Stimulated activated naive CD8-positive, alpha-beta T cell treated with anti-CD3 and anti-CD28 coated beads, Interleukin-15, Interleukin-2, amounts not matched to agents 100 U/mL and 50 U/mL, for 24 hours (primary cell): ENCODE measurements at regions not wholly inside any gene's neighbourhood (a gene's known extent, or its start where the extent isn't known, plus 50 kb on each side); places are given as distances from the start of the nearest gene placed in this dataset.

Source experiments
- ATAC-seq: fragments of 150-1000 bp; cut with Tn5 transposase; one replicate; pipeline ENCODE4 v1.10.0; 2021
- DNase-seq: peaks from one replicate; pipeline ENCODE4 v3.0.0; 2021

DNA sequence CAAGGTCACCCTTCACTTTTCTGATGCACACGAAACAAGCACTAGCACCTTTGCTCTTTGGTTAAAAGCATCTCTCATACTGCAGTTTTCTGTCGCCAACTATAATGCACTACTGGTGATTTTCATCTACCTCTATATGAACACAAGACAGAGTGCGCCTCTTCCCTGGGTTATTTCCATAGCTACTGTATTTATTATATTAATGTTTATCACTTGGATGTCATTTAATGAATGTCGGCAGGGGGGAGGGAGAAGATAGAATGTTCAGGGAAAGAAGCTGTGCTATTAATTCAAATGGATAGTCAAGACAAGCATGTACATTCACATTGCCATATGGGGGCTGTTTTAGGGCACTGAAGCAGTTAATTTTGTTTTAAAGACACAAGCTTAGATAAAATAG lies 174.1 kb upstream of the SAMSN1 start:
- no peak for DNase-seq
- no peak for ATAC-seq

DNA sequence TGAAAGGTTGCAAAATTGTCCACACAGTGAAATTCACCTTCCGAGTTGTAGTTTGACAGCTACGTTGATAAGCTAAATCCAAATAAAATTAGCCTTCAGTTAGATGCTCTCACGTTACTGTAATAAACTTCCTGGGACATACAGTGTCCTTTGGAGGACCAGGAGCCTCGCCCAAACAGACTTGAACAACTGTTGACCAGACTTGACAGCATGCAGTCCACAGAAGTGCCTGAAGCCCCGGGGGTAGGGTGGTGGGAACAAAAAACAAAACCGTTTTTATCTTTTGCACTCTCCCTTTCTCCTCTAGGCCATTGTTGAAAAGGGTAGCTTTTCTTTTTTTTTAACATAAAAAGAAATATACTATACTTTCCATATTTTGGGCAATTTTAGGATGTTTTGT lies 172.8 kb upstream of the SAMSN1 start:
- no peak for DNase-seq
- no peak for ATAC-seq

DNA sequence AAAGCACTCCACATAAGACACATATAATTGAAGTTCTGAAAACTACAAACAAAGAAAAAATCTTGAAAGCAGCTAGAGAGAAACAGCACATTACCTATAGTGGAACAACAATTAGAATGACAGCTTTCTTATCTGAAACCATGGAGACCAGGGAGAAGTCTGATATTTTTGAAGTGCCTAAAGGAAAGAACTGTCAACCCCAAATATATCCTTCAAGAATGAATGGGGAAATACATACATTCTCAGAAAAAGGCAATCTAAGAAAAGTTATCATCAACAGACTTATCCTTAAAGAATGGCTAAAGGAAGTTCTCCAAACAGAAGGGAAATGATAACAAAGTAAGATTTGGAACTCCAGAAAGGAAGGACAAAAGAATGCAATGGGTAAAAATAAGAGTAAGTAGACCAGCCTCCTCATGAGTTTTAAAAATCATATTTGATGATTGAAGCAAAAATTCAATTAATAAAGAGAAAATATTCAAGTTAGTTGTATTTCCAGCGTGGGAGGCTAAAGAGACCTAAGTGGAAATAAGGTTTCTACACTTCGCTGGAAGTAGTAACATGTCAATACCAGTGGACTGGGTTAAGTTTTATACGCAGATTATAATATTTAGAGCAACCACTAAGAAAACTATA lies 170.8 kb upstream of the SAMSN1 start:
- DNase-seq (no peak), ATAC-seq (no peak)

DNA sequence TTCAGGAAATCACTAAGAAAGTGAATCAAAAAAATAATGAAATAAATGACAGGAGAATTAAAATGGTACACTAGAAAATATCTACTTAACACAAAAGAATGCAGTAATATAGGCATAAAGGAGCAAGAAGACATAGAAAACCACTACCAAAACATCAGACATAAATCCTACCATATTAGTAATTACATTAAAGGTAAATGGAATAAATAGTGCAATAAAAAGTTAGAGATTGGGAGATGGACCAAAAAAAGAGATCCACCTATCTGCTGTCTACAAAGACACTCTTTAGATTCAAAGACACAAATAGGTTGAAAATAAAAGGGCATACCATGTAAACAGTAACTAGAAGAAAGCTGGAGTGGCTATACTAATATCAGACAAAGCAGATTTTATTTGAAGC lies 167.0 kb upstream of the SAMSN1 start:
- ATAC-seq (no peak), DNase-seq (no peak)

DNA sequence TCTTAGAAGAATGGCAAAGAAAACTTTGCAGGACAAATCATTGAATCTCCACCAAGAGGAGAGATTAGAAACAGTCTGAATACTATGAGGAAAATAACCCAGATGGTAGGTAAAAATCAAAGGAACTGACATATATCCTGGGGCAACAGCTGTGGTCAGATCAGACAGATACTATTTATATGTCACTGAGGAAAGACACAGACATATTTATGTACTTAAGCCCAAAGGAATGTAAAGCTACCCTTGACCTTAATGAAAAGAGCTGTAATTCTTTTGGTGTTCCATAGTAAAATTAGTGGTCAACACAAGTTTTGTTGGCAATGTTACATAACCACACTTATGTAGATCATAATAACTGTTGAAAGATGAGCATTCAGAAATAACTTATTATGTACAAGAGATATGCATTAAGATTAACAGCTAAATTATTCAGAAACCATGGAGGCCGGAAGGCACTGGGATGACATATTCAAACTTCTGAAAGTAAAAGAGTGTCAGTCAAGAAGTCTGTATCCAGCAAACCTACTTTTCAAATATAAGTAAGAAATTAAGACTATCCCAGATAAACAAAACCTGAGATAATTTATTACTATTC lies 166.1 kb upstream of the SAMSN1 start:
- ATAC-seq (no peak), DNase-seq (no peak)

DNA sequence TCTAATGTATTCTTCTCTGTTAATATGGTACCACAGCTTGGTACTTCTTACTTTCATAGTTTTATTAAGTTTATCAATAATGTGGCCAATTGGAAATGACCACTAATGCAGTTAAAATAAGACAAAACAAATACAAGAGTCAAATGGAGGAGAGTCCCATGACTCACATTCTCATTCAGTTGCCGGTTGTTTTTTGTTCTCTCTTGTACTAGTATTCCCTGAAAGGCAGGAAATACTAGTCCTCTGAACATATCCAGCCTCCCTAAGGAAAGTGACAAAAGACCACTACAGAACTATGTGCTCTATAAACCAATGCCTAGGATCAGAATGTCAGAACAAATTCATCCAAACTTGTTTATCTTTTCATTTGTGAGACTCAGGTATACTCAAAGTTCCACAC lies 165.2 kb upstream of the SAMSN1 start:
- ATAC-seq (no peak), DNase-seq (no peak)

DNA sequence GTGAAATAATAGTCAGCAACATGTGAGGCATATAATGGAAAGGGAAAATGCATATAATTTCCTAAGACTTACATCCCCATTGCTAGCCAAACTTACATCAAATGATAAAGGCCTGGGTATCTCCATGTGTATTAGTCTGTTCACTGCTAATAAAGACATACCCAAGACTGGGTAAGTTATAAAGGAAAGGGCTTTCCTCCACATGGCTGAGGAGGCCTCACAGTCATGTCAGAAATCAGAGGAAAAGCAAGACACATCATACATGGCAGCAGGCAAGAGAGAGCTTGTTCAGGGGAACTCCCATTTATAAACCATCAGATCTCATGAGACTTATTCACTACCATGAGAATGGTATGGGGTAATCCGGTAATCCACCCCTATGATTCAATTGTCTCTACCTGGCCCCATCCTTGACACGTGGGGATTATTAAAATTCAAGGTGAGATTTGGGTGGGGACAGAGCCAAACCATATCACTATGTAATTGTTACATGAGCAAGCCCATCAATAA lies 161.5 kb upstream of the SAMSN1 start:
- DNase-seq (no peak), ATAC-seq (no peak)

DNA sequence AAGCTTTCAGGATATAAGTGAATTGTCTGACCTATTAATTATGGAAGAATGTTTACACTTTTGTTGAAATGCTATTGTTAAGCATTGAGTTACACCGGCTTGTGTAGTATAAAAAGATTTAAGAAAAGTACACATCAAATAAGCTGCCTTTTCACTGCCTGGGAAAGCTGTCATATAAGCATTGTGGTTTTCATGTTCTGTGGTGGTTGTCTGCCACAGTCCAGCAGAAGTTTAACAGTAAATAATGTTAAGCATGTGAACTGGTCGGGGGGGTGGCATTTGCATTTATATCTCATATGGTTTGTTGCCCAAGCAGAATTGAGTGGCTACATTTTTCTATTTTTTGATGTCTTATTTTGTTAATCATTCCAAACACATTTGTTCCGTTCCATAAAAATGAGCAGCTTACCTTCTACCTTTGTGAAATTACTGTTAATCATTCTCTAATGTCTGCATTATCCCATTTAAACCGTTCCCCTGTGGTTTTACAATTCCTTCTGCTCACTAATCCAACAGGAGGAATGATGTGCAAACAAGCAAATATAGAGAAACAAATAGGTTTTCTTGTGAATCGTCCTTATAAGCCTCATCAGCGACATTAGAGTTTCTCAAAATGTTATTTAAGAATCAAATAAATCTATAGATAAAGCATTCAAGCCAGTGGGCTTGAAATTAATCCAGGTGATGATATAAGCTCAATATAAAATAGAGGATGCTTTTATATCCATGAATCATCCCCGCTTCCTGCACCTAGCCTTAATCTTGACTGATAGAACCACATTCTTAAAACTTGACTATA lies 160.8 kb upstream of the SAMSN1 start:
- no peak for DNase-seq
- ATAC-seq: no peak

DNA sequence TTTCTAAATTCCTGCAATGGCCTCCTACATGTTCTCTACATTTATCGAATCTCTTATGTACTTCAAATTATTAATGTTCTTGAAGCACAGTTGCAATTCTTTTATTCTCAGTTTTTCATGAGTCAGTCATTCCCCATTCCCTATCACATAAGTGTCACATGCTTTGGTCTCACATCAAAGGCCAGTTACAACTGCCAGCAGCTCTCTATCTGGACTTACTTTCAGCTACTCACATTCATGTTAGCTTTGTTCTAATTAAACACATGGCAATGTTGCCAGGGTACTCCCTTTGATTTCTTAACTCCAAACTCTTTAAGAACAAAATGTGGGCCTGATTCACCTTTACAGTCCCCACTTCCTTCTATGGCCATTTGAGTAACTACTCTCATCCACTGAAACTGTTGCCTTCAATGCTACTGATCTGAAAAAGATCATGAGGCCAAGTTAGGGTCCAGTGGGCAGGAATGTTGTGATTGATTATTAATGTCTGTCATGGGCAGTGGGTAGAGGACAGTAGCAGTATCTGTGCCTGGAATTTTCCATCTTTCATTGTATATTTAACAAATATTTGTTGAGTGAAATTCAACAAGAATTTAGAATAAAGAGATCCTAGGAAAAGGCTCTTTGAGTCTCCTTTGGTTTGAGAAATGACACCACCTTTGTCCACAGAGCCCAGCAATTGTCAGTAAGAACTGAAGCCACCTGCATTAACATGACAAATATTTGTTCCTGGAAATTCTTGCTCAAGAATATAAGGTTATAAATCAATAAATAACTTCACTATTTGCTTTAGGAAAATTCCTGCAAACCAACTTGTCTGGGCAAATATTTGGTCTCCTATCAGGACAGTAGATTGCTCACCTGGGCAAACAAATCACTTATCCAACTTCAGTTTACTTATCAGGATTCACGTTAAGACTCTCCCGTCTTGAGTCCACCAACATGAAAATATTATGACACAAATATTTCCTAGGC lies 153.6 kb upstream of the SAMSN1 start:
- DNase-seq (no peak), ATAC-seq (no peak)

DNA sequence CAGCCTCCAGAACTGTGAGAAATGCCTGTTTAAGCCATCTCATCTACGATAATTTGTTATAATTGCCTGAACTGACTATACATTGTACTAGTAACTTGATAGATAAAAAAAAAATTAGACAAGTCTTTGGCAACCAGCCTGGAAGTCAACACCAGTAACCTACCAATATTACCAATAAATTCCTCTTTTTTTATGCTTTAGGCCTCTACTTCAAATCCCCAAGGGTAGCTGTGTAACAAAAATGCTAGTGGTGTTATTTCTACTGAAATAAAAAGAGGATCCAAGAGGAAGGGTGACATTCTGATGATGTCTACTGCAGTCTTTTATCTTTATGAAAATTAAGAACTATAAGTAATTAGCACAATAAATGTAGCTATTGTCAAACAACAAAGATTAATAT lies 151.7 kb upstream of the SAMSN1 start:
- ATAC-seq (no peak), DNase-seq (no peak)

DNA sequence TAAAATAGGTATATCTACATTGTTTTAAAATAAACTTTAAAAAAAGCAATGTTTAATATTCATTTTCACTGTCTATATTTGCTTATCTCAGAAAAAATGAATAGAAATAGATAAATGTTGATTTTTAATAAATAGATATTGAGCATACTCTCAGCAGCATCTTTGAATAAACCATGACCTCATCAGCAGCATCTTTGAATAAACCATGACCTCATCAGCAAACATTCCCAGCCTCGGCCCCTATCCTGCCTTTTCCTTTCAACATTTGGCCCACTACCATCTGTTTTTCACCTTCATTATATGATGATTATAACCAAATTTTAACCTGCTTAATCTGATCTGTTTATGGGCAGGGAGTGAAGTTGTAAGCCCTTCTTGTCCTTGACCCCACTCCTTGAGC lies 148.7 kb upstream of the SAMSN1 start:
- DNase-seq: no peak
- no peak for ATAC-seq

DNA sequence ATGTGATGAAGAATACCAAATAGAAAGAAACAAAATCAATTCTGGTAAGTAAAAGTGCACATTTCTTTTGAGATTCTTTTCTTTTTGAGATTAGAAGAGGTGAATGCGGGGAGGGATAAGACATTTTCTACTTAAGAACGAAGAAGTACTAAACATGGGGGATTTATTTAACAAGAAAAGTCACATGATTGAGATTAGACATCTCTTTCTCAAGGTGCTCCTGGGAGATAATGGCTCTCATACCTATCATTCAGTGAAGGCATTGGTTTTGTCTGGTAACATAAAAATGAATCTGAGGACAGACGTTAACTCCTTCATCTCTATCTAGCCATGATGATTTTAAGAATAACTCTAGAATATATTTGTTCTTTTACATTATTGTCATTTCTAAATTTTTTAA lies 147.9 kb upstream of the SAMSN1 start:
- ATAC-seq (no peak), DNase-seq (no peak)

DNA sequence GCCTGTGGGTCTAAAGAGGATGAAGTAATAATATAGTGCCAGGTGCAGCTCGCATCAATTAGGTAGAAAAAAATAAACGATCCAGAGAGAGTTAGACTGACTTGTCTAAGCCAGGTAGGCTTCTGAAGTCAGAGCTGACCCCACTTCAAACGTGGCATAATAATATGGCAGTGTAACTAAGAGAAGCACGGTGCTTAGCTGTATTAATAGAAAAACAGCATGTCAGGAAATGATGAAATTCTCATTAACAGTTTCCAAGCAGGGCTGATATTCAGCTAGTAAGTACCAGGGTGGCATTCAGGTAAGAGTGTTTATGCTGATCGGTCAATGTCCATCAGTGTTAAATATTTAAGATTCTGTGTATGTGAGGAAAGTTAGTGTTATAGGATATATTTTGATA lies 145.8 kb upstream of the SAMSN1 start:
- ATAC-seq (no peak), DNase-seq (no peak)

DNA sequence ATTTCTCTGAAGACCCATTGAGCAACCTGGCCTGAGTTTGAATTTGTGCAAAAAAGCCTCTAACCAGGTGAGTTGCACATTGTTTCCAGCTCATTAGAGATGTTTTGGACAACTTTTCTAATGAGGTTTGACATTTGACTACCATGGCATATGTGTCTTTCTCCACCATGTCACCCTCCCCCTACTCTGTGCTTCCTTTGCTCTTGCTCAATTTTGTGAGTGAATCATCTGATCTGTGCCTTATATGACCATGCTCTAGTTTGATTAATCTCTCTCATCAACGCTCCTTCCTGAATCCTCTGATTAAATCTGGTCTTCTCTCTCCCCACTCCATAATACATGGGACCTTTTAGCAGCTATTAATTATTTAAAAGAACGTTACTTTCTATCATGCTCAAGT lies 144.8 kb upstream of the SAMSN1 start:
- DNase-seq (no peak), ATAC-seq (peak; percentile 60)

DNA sequence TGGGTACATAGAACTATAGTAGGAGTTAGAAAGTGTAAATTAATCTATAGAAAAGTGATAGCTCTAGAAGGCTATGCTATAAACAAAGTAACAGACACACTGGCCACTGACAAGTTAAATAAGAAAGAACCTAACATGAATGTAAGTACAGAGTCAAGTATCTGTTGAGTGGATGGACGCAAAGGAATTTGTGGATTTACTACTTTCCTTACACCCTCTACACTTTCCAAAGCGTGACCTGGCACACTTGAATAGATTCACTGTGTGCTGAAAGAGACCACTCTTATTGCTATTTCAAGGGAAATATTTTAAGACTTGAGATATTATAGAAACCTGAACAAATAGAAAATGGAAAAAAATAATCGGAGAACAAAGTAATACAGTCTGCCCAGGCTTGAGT lies 142.8 kb upstream of the SAMSN1 start:
- ATAC-seq (no peak), DNase-seq (no peak)

DNA sequence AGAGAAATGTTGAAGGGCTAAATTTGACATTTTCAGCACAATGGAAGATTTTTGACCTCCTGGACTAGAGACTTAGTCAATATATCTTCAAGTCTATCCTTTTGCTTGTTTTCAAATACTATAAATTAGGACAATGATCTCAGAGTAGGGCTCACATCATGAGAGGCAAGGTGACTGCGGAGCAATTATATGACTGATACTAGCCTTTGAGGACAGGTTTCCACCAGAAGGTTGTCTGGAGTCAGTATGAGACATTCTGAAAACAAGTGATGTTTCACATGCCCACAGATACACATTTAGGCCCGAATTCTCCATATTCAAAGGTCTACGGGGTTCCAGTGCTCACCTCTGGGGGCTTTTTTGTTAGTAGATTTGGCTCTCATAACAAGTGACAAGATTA lies 142.3 kb upstream of the SAMSN1 start:
- DNase-seq (no peak), ATAC-seq (no peak)

DNA sequence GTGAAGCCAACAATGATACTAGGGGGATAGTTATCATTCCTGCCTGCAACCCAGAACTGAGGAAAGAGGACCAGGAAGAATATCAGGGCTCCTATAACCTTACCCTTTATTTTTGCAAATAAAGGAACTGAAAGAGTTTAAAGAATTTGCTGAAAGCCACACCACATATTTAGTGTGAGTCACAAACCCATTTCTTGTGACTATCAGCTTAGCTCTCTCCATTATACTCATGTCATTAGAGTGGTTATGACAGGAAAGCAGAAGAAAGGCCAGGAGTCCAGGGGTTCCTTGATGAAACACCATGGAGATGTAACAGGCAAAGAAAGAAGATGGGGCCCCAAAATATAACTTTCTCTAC lies 141.1 kb upstream of the SAMSN1 start:
- ATAC-seq (peak; percentile 68), DNase-seq (no peak)

DNA sequence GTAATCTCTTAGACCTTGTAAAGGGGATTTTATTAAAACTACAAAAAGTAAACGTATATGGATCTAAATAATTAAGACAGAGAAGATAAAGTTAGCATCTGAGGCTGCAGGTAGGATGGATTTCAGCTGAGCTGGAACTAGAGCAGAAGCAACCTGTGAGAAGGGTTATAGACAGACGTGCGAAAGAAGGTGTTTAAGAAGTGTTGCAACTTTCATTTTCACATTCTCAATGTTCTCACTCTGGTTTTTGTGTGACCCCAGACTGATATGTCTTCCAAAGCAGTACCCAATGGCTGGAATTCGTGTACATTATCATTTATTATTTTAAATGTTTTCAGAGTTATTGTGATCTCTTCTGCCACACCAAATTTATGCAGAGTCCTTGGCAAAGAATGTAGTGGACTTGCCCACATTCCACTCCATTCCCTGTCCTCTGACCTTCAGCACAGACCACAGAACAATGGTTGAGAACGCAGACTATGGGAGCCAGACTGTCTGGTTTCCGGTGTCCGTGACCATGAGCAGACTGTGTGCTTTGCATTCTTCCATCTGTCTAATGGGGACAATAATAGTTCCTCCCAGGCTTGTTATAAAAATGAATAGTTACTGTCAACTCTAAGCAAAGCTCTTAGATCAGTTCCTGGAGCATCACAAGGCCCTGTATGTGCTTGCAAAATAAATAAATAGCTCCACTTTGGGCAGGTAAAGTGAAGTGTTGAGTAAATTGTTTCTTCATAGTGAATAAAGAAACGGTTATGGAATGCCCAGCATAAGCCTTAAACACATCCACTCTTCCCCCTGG lies 140.6 kb upstream of the SAMSN1 start:
- no peak for ATAC-seq
- no peak for DNase-seq

DNA sequence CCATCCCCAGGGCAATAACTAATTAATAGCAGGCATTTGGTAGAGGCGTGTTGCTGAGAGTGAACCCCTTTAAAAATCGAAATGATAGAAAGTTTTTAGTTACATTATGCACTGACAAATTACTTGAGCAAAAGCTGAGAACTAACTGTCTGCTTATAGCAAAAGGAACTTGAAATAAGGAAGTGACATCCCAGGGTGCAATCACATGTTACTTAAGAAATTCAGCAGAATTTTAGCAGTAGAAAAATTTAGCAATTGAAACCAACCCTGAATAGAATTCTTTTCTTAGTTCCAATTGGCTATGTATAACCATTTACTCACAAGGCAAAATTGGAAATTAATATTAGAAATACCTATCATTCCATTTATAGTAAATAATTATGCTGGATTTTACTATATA lies 139.5 kb upstream of the SAMSN1 start:
- DNase-seq (no peak), ATAC-seq (no peak)

DNA sequence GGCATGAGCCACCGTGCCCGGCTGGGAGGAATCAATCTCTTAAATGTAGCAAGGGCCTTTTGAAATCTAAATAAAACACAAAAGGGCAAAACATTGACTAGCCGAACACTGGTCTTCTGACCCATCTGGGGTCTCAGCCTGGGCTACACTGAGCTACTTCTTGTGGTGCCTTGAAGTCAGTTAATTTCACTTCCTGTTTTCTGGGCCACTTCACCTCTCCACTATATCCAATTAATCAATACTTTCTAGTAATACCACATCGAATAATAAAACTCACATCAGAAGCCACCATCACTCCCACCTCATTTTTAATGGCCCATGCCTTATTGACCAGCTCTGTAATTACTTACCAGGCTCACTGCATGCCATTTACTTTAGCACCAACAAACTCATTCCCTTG lies 138.0 kb upstream of the SAMSN1 start:
- ATAC-seq (no peak), DNase-seq (no peak)

DNA sequence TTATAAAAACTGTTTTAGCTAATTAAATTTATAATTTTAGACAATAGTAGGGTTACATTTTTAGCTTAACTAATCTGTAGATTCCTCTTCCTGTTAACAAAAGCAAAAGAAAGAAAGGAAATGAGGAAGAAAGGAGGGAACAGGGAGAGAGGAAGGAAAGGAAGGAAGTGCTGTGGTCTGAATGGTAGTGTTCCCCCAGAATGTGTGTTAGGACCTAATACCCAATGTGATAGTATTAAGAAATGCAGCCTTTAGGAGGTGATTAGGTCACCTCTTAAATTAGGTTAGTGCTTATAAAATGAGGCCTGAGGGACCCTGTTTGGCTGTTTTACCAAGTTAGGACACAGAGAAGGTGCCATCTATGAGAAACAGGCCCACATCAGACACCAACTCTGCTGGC lies 136.9 kb upstream of the SAMSN1 start:
- no peak for ATAC-seq

More for the DNA sequence above, 136.9 kb upstream of the SAMSN1 start:
- no peak for DNase-seq
